GM23248 (cell line): ENCODE measurements at regions not wholly inside any gene's neighbourhood (a gene's known extent, or its start where the extent isn't known, plus 50 kb on each side); places are given as distances from the start of the nearest gene placed in this dataset.

ENCODE experiments used
- DNase-seq: peaks from one replicate; pipeline ENCODE4 v3.0.0-alpha.2; 2015
- H2AFZ ChIP-seq: fragments of 200-600 bp; sonication (generic); 2 replicates; pipeline ENCODE4 v1.6.1; 2016; ENCODE audit warnings: antibody characterized with exemption
- H3F3A ChIP-seq: fragments of 200-600 bp; sonication (generic); 2 replicates; pipeline ENCODE4 v1.6.1; 2016; ENCODE audit warnings: mild to moderate bottlenecking, antibody characterized with exemption, mixed run types; ENCODE audit not compliant: insufficient read depth
- H3K27ac ChIP-seq: fragments of 200-600 bp; sonication (generic); 2 replicates; pipeline ENCODE4 v1.5.1; 2016; ENCODE audit warnings: mild to moderate bottlenecking
- H3K27me3 ChIP-seq: fragments of 200-600 bp; sonication (generic); replicated peaks from 2 replicates; pipeline ENCODE4 v1.6.1; 2016; ENCODE audit warnings: mild to moderate bottlenecking; ENCODE audit not compliant: insufficient read depth
- H3K36me3 ChIP-seq: fragments of 200-600 bp; sonication (generic); 2 replicates; pipeline ENCODE4 v1.6.1; 2016; ENCODE audit warnings: low read depth, mild to moderate bottlenecking
- H3K4me1 ChIP-seq: fragments of 200-600 bp; sonication (generic); 2 replicates; pipeline ENCODE4 v1.6.1; 2016; ENCODE audit warnings: mild to moderate bottlenecking; ENCODE audit not compliant: insufficient read depth
- H3K4me2 ChIP-seq: fragments of 200-600 bp; sonication (generic); one replicate; pipeline ENCODE4 v1.6.1; 2016; ENCODE audit warnings: mild to moderate bottlenecking; ENCODE audit not compliant: unreplicated experiment
- H3K4me3 ChIP-seq: fragments of 200-600 bp; sonication (generic); 2 replicates; pipeline ENCODE4 v1.5.1; 2016; ENCODE audit warnings: mild to moderate bottlenecking
- H3K79me2 ChIP-seq: fragments of 200-600 bp; sonication (generic); 2 replicates; pipeline ENCODE4 v1.6.1; 2016; ENCODE audit warnings: mild to moderate bottlenecking; ENCODE audit not compliant: insufficient read depth
- H3K9ac ChIP-seq: fragments of 200-600 bp; sonication (generic); 2 replicates; pipeline ENCODE4 v1.6.1; 2016; ENCODE audit warnings: mild to moderate bottlenecking
- H3K9me2 ChIP-seq: fragments of 200-600 bp; sonication (generic); 2 replicates; pipeline ENCODE4 v1.6.1; 2016; ENCODE audit warnings: mixed run types, mild to moderate bottlenecking, moderate library complexity; ENCODE audit not compliant: insufficient read depth
- H3K9me3 ChIP-seq: fragments of 200-600 bp; sonication (generic); one replicate; pipeline ENCODE4 v1.6.1; 2017; ENCODE audit warnings: low read depth
- H4K20me1 ChIP-seq: fragments of 200-600 bp; sonication (generic); 2 replicates; pipeline ENCODE4 v1.6.0; 2016; ENCODE audit not compliant: insufficient read depth
- EZH2 ChIP-seq: fragments of 200-600 bp; sonication (generic); IDR thresholded peaks from 2 replicates; pipeline ENCODE4 v1.6.1; 2018; ENCODE audit warnings: antibody characterized with exemption, mild to moderate bottlenecking; ENCODE audit not compliant: insufficient read depth, poor library complexity, severe bottlenecking
- EZH2phosphoT487 ChIP-seq: fragments of 200-600 bp; sonication (generic); IDR thresholded peaks from 2 replicates; pipeline ENCODE4 v1.6.1; 2018; ENCODE audit warnings: antibody characterized with exemption, moderate library complexity, mild to moderate bottlenecking, low read depth; ENCODE audit not compliant: insufficient read depth
- WGBS, 2 experiments: methylation state at CpG; one replicate each; pipeline ENCODE4 v1.1.6; 2015 to 2017; ENCODE audit warnings: low lambda C conversion rate in 2 of 2, low coverage in 1 of 2; ENCODE audit errors: missing lambda C conversion rate in 2 of 2; 5-methylcytosine and 5-hydroxymethylcytosine counted together
- in situ Hi-C: fragments of 300-500 bp; cut with MboI; formaldehyde crosslinking; loops from 2 replicates; pipeline ENCODE4 v1.15.0; 2020

- Histone ChIP-seq H3K79me2 (no peaks in the 10 kb centered on the region), H3K4me1 (no peaks in the 10 kb centered on the region), H3K9me3 (no peaks in the 10 kb centered on the region), H3K36me3 (no peaks in the 10 kb centered on the region), H3K9me2 (no peaks in the 10 kb centered on the region), H3K27me3 (peaks cover 9% of the 10 kb centered on the region), H3K27ac (no peak overlapping the region), H2AFZ (no peak overlapping the region), H3K9ac (no peak overlapping the region), H3F3A (no peaks in the 10 kb centered on the region), H3K4me3 (no peak overlapping the region), H4K20me1 (no peaks in the 10 kb centered on the region), H3K4me2 (no peak overlapping the region)
- in situ Hi-C loops = no loop called here
- TF ChIP-seq EZH2 = no peak
- TF ChIP-seq EZH2phosphoT487 = no peak
- DNase-seq = no peak
Measured at GRCh38 chr10:60717852-60718251, 60.4 kb upstream of the CDK1 start.

- H3K4me1 ChIP-seq = no peaks in the 10 kb centered on the region
- H3K36me3 ChIP-seq = no peaks in the 10 kb centered on the region
- H3K27ac ChIP-seq = no peak overlapping the region
- no peak overlapping the region for H3K9ac ChIP-seq
- no peak overlapping the region for H2AFZ ChIP-seq
- TF ChIP-seq EZH2phosphoT487 (no peak), EZH2 (no peak)
- WGBS, 2 experiments = 46 to 63% methylated on average over 2 of the region's 2 CpGs
- H4K20me1 ChIP-seq = no peaks in the 10 kb centered on the region
- no peak for DNase-seq
- H3K4me3 ChIP-seq = no peak overlapping the region
- no peaks in the 10 kb centered on the region for H3K9me2 ChIP-seq
- no peaks in the 10 kb centered on the region for H3K79me2 ChIP-seq
- peaks cover 4% of the 10 kb centered on the region for H3K27me3 ChIP-seq
- in situ Hi-C loops = no loop called here
- H3K9me3 ChIP-seq = no peaks in the 10 kb centered on the region
- H3K4me2 ChIP-seq = no peak overlapping the region
- no peaks in the 10 kb centered on the region for H3F3A ChIP-seq
Measured at GRCh38 chr10:60714233-60714632, 64.0 kb upstream of the CDK1 start.

- no peak overlapping the region for H2AFZ ChIP-seq
- no peaks in the 10 kb centered on the region for H3K9me2 ChIP-seq
- TF ChIP-seq EZH2phosphoT487 = no peak
- TF ChIP-seq EZH2 = no peak
- no peaks in the 10 kb centered on the region for H4K20me1 ChIP-seq
- H3K9me3 ChIP-seq = no peaks in the 10 kb centered on the region
- DNase-seq = no peak
- no peak overlapping the region for H3K4me3 ChIP-seq
- H3K79me2 ChIP-seq = no peaks in the 10 kb centered on the region
- no peak overlapping the region for H3K27ac ChIP-seq
- in situ Hi-C loops = no loop called here
- no peaks in the 10 kb centered on the region for H3K4me1 ChIP-seq
- H3F3A ChIP-seq = no peaks in the 10 kb centered on the region
- no peak overlapping the region for H3K4me2 ChIP-seq
- H3K9ac ChIP-seq = no peak overlapping the region
- H3K36me3 ChIP-seq = no peaks in the 10 kb centered on the region
- WGBS, 2 experiments = 34 to 37% methylated on average over 2 of the region's 2 CpGs
- H3K27me3 ChIP-seq = peaks cover 11% of the 10 kb centered on the region
Measured at GRCh38 chr10:60711496-60711895, 66.8 kb upstream of the CDK1 start.

GRCh38 chr10:60710041-60710440 lies 68.2 kb upstream of the CDK1 start:
- Histone ChIP-seq H3K9ac (no peak overlapping the region), H3K4me2 (no peak overlapping the region), H3K4me3 (no peak overlapping the region), H2AFZ (no peak overlapping the region), H3K4me1 (no peaks in the 10 kb centered on the region), H3K9me2 (no peaks in the 10 kb centered on the region), H3K9me3 (no peaks in the 10 kb centered on the region), H3K27me3 (peaks cover 13% of the 10 kb centered on the region), H3K27ac (no peak overlapping the region), H3K36me3 (no peaks in the 10 kb centered on the region), H3F3A (no peaks in the 10 kb centered on the region), H3K79me2 (no peaks in the 10 kb centered on the region), H4K20me1 (no peaks in the 10 kb centered on the region)
- in situ Hi-C loops = no loop called here
- no peak for TF ChIP-seq EZH2
- WGBS, 2 experiments = 21 to 33% methylated on average over 1 of the region's 1 CpG
- no peak for DNase-seq

GRCh38 chr10:60708666-60709065 lies 69.6 kb upstream of the CDK1 start:
- no peaks in the 10 kb centered on the region for H3K36me3 ChIP-seq
- no peaks in the 10 kb centered on the region for H3K4me1 ChIP-seq
- no peaks in the 10 kb centered on the region for H3K9me3 ChIP-seq
- TF ChIP-seq EZH2 (no peak), EZH2phosphoT487 (no peak)
- in situ Hi-C loops = no loop called here
- H2AFZ ChIP-seq = no peak overlapping the region
- no peaks in the 10 kb centered on the region for H3K79me2 ChIP-seq
- 8 to 14% methylated on average over 1 of the region's 1 CpG for WGBS, 2 experiments
- DNase-seq = no peak
- H3F3A ChIP-seq = no peaks in the 10 kb centered on the region
- no peak overlapping the region for H3K27ac ChIP-seq
- H3K9ac ChIP-seq = no peak overlapping the region
- peaks cover 19% of the 10 kb centered on the region for H3K27me3 ChIP-seq
- no peak overlapping the region for H3K4me3 ChIP-seq
- H3K9me2 ChIP-seq = no peaks in the 10 kb centered on the region
- H4K20me1 ChIP-seq = no peaks in the 10 kb centered on the region
- H3K4me2 ChIP-seq = no peak overlapping the region
